HEK293 (cell line): ENCODE measurements at regions not wholly inside any gene's neighbourhood (a gene's known extent, or its start where the extent isn't known, plus 50 kb on each side); places are given as distances from the start of the nearest gene placed in this dataset.

Experiments used
- CTCF ChIA-PET: fragments of 350-600 bp; formaldehyde crosslinking; extraction: SDS; loops from one replicate; lab custom pipeline; 2021; ENCODE audit warnings: antibody characterized with exemption; lab: Yijun Ruan, JAX
- POLR2A ChIA-PET: fragments of 300-600 bp; formaldehyde crosslinking; extraction: SDS; loops from one replicate; lab custom pipeline; 2020; ENCODE audit warnings: antibody characterized with exemption, inconsistent platforms; lab: Yijun Ruan, JAX
- H3K27ac ChIP-seq: fragments of 200-500 bp; sonication (Bioruptor generic); 2 replicates; pipeline ENCODE4 v1.5.1; 2014; ENCODE audit warnings: low read depth, low read length, control low read depth, inconsistent platforms; ENCODE audit errors: extremely low read depth
- H3K36me3 ChIP-seq, 2 experiments: fragments of 200-500 bp in 1 of 2; sonication (Bioruptor generic) in 1 of 2; 1 replicate in 1 of 2; 2 replicates in 1 of 2; pipeline ENCODE4 v1.5.1; 2014 to 2017; ENCODE audit warnings: inconsistent platforms in 2 of 2, low read length in 2 of 2; ENCODE audit not compliant: control insufficient read depth in 2 of 2, insufficient read depth in 1 of 2
- H3K4me1 ChIP-seq: fragments of 200-500 bp; sonication (Bioruptor generic); 2 replicates; pipeline ENCODE4 v1.5.1; 2014; ENCODE audit warnings: mild to moderate bottlenecking, low read length, inconsistent platforms; ENCODE audit not compliant: control insufficient read depth, insufficient read depth
- H3K4me3 ChIP-seq: 2 replicates; pipeline ENCODE4 v1.5.1; 2011; ENCODE audit warnings: low read depth, mild to moderate bottlenecking, control low read depth, low read length, moderate library complexity
- H3K9me3 ChIP-seq: fragments of 200-500 bp; sonication (Bioruptor generic); 2 replicates; pipeline ENCODE4 v1.5.1; 2014; ENCODE audit warnings: low read depth, low read length, inconsistent platforms; ENCODE audit not compliant: control insufficient read depth, insufficient read depth
- HOXA7 ChIP-seq: sonication (generic); formaldehyde crosslinking; IDR thresholded peaks from 2 replicates; pipeline ENCODE4 v1.8.1; 2022; ENCODE audit warnings: missing genetic modification reagents, borderline replicate concordance
- KLF17 ChIP-seq: fragments of 450-650 bp; formaldehyde crosslinking; IDR thresholded peaks from 2 replicates; pipeline ENCODE4 v1.5.1; 2016; ENCODE audit warnings: missing biosample characterization, missing genetic modification characterization
- KLF7 ChIP-seq: fragments of 450-650 bp; formaldehyde crosslinking; IDR thresholded peaks from 2 replicates; pipeline ENCODE4 v1.5.1; 2016; ENCODE audit warnings: missing biosample characterization, missing genetic modification characterization, borderline replicate concordance
- PRDM6 ChIP-seq: fragments of 450-650 bp; formaldehyde crosslinking; IDR thresholded peaks from 2 replicates; pipeline ENCODE4 v1.5.1; 2017; ENCODE audit warnings: missing biosample characterization, missing genetic modification characterization
- SALL2 ChIP-seq: fragments of 450-650 bp; formaldehyde crosslinking; IDR thresholded peaks from 2 replicates; pipeline ENCODE4 v1.5.0; 2017; ENCODE audit warnings: missing biosample characterization, mild to moderate bottlenecking, missing genetic modification characterization, borderline replicate concordance
- TRIM28 ChIP-seq: IDR thresholded peaks from 2 replicates; pipeline ENCODE4 v1.6.1; 2011; ENCODE audit warnings: low read length, control low read depth, borderline replicate concordance
- ZBTB26 ChIP-seq: fragments of 450-650 bp; formaldehyde crosslinking; optimal IDR thresholded peaks from 2 replicates; pipeline ENCODE3; 2016; ENCODE audit warnings: missing biosample characterization, mild to moderate bottlenecking, missing genetic modification characterization
- ZBTB8A ChIP-seq: fragments of 450-650 bp; formaldehyde crosslinking; IDR thresholded peaks from 2 replicates; pipeline ENCODE4 v1.5.1; 2016; ENCODE audit warnings: missing biosample characterization, missing genetic modification characterization
- ZNF10 ChIP-seq: fragments of 450-650 bp; formaldehyde crosslinking; IDR thresholded peaks from 2 replicates; pipeline ENCODE4 v1.5.1; 2017; ENCODE audit warnings: missing biosample characterization, missing genetic modification characterization
- ZNF132 ChIP-seq: fragments of 450-650 bp; formaldehyde crosslinking; IDR thresholded peaks from 2 replicates; pipeline ENCODE4 v1.5.1; 2017; ENCODE audit warnings: missing biosample characterization, missing genetic modification characterization, borderline replicate concordance
- ZNF23 ChIP-seq: fragments of 450-650 bp; formaldehyde crosslinking; IDR thresholded peaks from 2 replicates; pipeline ENCODE4 v1.5.1; 2016; ENCODE audit warnings: missing biosample characterization, missing genetic modification characterization, borderline replicate concordance
- ZNF302 ChIP-seq: fragments of 450-650 bp; formaldehyde crosslinking; IDR thresholded peaks from 2 replicates; pipeline ENCODE4 v1.5.1; 2016; ENCODE audit warnings: missing biosample characterization, missing genetic modification characterization, low read depth
- ZNF324 ChIP-seq: fragments of 450-650 bp; formaldehyde crosslinking; IDR thresholded peaks from 2 replicates; pipeline ENCODE4 v1.5.1; 2016; ENCODE audit warnings: missing biosample characterization, missing genetic modification characterization
- ZNF335 ChIP-seq: fragments of 450-650 bp; formaldehyde crosslinking; conservative IDR thresholded peaks from 2 replicates; pipeline ENCODE4 v1.5.1; 2016; ENCODE audit warnings: missing biosample characterization, missing genetic modification characterization
- ZNF416 ChIP-seq: fragments of 450-650 bp; formaldehyde crosslinking; IDR thresholded peaks from 2 replicates; pipeline ENCODE4 v1.5.1; 2016; ENCODE audit warnings: missing biosample characterization, missing genetic modification characterization
- ZNF501 ChIP-seq: fragments of 450-650 bp; formaldehyde crosslinking; IDR thresholded peaks from 2 replicates; pipeline ENCODE4 v1.5.1; 2016; ENCODE audit warnings: missing biosample characterization, missing genetic modification characterization
- ZNF513 ChIP-seq: fragments of 450-650 bp; IDR thresholded peaks from 2 replicates; pipeline ENCODE4 v1.5.1; 2018; ENCODE audit warnings: missing biosample characterization, missing genetic modification characterization
- ZNF544 ChIP-seq: fragments of 450-650 bp; formaldehyde crosslinking; IDR thresholded peaks from 2 replicates; pipeline ENCODE4 v1.5.0; 2017; ENCODE audit warnings: missing biosample characterization, missing genetic modification characterization
- ZNF623 ChIP-seq: fragments of 450-650 bp; formaldehyde crosslinking; IDR thresholded peaks from 2 replicates; pipeline ENCODE4 v1.5.1; 2016; ENCODE audit warnings: missing biosample characterization, missing genetic modification characterization
- ZNF639 ChIP-seq: fragments of 450-650 bp; formaldehyde crosslinking; IDR thresholded peaks from 2 replicates; pipeline ENCODE4 v1.5.1; 2016; ENCODE audit warnings: missing biosample characterization, missing genetic modification characterization
- ZNF645 ChIP-seq: fragments of 450-650 bp; formaldehyde crosslinking; IDR thresholded peaks from 2 replicates; pipeline ENCODE4; 2016; ENCODE audit warnings: missing biosample characterization, missing genetic modification characterization
- ZNF664 ChIP-seq: fragments of 450-650 bp; formaldehyde crosslinking; IDR thresholded peaks from 2 replicates; pipeline ENCODE4 v1.5.1; 2016; ENCODE audit warnings: missing biosample characterization, missing genetic modification characterization
- ZNF670 ChIP-seq: fragments of 450-650 bp; formaldehyde crosslinking; IDR thresholded peaks from 2 replicates; pipeline ENCODE4 v1.5.1; 2016; ENCODE audit warnings: missing biosample characterization, missing genetic modification characterization, low read depth
- ZNF692 ChIP-seq: fragments of 450-650 bp; formaldehyde crosslinking; IDR thresholded peaks from 2 replicates; pipeline ENCODE4 v1.5.1; 2016; ENCODE audit warnings: missing biosample characterization, missing genetic modification characterization
- ZNF707 ChIP-seq: fragments of 450-650 bp; formaldehyde crosslinking; IDR thresholded peaks from 2 replicates; pipeline ENCODE4 v1.5.1; 2016; ENCODE audit warnings: missing biosample characterization, missing genetic modification characterization

GRCh38 chr4:19562456-19562855 is 689.2 kb upstream of the SLIT2 start:
- H3K27ac ChIP-seq = no peak overlapping the region
- ChIA-PET CTCF (no interaction called here), POLR2A (no interaction called here)
- H3K9me3 ChIP-seq = no peaks in the 10 kb centered on the region
- no peaks in the 10 kb centered on the region for H3K36me3 ChIP-seq
- TF ChIP-seq ZBTB8A (tag by site-specific recombination) (no peak), ZNF645 (no peak), ZNF707 (tag by site-specific recombination) (no peak), ZNF501 (tag by site-specific recombination) (no peak), ZNF416 (tag by site-specific recombination) (no peak), ZNF544 (tag by site-specific recombination) (no peak), ZBTB26 (no peak), HOXA7 (CRISPR knock-in tag) (no peak), ZNF639 (no peak), ZNF664 (tag by site-specific recombination) (no peak), ZNF670 (tag by site-specific recombination) (no peak), ZNF324 (tag by site-specific recombination) (no peak), ZNF10 (tag by site-specific recombination) (no peak), SALL2 (tag by site-specific recombination) (no peak), PRDM6 (tag by site-specific recombination) (no peak), KLF7 (tag by site-specific recombination) (no peak), ZNF692 (tag by site-specific recombination) (no peak)
- no peaks in the 10 kb centered on the region for H3K4me1 ChIP-seq
- no peak overlapping the region for H3K4me3 ChIP-seq

- ChIA-PET POLR2A (no interaction called here), CTCF (no interaction called here)
- Histone ChIP-seq H3K4me1 (no peaks in the 10 kb centered on the region), H3K36me3 (no peaks in the 10 kb centered on the region), H3K4me3 (no peak overlapping the region), H3K9me3 (no peaks in the 10 kb centered on the region), H3K27ac (no peak overlapping the region)
- TF ChIP-seq ZNF623 (tag by site-specific recombination) (no peak), ZNF23 (tag by site-specific recombination) (no peak), ZNF132 (no peak), TRIM28 (no peak), ZNF302 (tag by site-specific recombination) (no peak), KLF17 (tag by site-specific recombination) (no peak), ZNF335 (tag by site-specific recombination) (no peak), ZNF513 (tag by site-specific recombination) (no peak)
Observed at GRCh38 chr4:19557161-19557560, 694.5 kb upstream of the SLIT2 start.
